ENCODE measurements at regions not wholly inside any gene's neighbourhood (a gene's known extent, or its start where the extent isn't known, plus 50 kb on each side); places are given as distances from the start of the nearest gene placed in this dataset.

GRCh38 chr6:101212640-101213039, 180.9 kb upstream of the GRIK2 start:
- no peak for DNase-seq (ENCODE audit: low spot score)

GRCh38 chr6:101222007-101222406, 171.5 kb upstream of the GRIK2 start:
- no peak for DNase-seq (ENCODE audit: low spot score)

- DNase-seq (ENCODE audit: low spot score) = no peak
These were observed 168.8 kb upstream of the GRIK2 start for GRCh38 chr6:101224751-101225150.

- DNase-seq (ENCODE audit: low spot score) = peak; percentile 36
These were observed 166.8 kb upstream of the GRIK2 start for GRCh38 chr6:101226677-101227135.

- DNase-seq (ENCODE audit: low spot score) = no peak
These were observed 162.6 kb upstream of the GRIK2 start for GRCh38 chr6:101230866-101231265.

GRCh38 chr6:101231606-101232235, 161.8 kb upstream of the GRIK2 start:
- DNase-seq (ENCODE audit: low spot score) = no peak

GRCh38 chr6:101232961-101233360, 160.5 kb upstream of the GRIK2 start:
- DNase-seq (ENCODE audit: low spot score) = no peak

GRCh38 chr6:101236709-101237108, 156.8 kb upstream of the GRIK2 start:
- DNase-seq (ENCODE audit: low spot score) = no peak

- no peak for DNase-seq (ENCODE audit: low spot score)
These were observed 152.1 kb upstream of the GRIK2 start for GRCh38 chr6:101241442-101241841.

GRCh38 chr6:101249470-101249869, 144.0 kb upstream of the GRIK2 start:
- DNase-seq (ENCODE audit: low spot score) = no peak

GRCh38 chr6:101257163-101257562, 136.3 kb upstream of the GRIK2 start:
- DNase-seq (ENCODE audit: low spot score) = no peak

- no peak for DNase-seq (ENCODE audit: low spot score)
These were observed 134.0 kb upstream of the GRIK2 start for GRCh38 chr6:101259505-101259904.

- DNase-seq (ENCODE audit: low spot score) = no peak
These were observed 129.9 kb upstream of the GRIK2 start for GRCh38 chr6:101263596-101263995.

GRCh38 chr6:101266063-101266462, 127.4 kb upstream of the GRIK2 start:
- peak; percentile 7 for DNase-seq (ENCODE audit: low spot score)

- DNase-seq (ENCODE audit: low spot score) = no peak
These were observed 125.0 kb upstream of the GRIK2 start for GRCh38 chr6:101268541-101268940.

GRCh38 chr6:101275251-101275650, 118.3 kb upstream of the GRIK2 start:
- no peak for DNase-seq (ENCODE audit: low spot score)

GRCh38 chr6:101276066-101276465, 117.4 kb upstream of the GRIK2 start:
- DNase-seq (ENCODE audit: low spot score) = no peak

- DNase-seq (ENCODE audit: low spot score) = no peak
These were observed 114.1 kb upstream of the GRIK2 start for GRCh38 chr6:101279410-101279809.

- DNase-seq (ENCODE audit: low spot score) = peak; percentile 82
These were observed 112.2 kb upstream of the GRIK2 start for GRCh38 chr6:101281266-101281665.

GRCh38 chr6:101284131-101284530, 109.4 kb upstream of the GRIK2 start:
- no peak for DNase-seq (ENCODE audit: low spot score)

GRCh38 chr6:101286146-101286545, 107.4 kb upstream of the GRIK2 start:
- DNase-seq (ENCODE audit: low spot score) = peak; percentile 56

GRCh38 chr6:101290346-101290745, 103.2 kb upstream of the GRIK2 start:
- DNase-seq (ENCODE audit: low spot score) = no peak

- no peak for DNase-seq (ENCODE audit: low spot score)
These were observed 99.4 kb upstream of the GRIK2 start for GRCh38 chr6:101294051-101294638.

GRCh38 chr6:101294676-101295075, 98.8 kb upstream of the GRIK2 start:
- no peak for DNase-seq (ENCODE audit: low spot score)
